SU-DHL-6 (cell line): ENCODE measurements at regions not wholly inside any gene's neighbourhood (a gene's known extent, or its start where the extent isn't known, plus 50 kb on each side); places are given as distances from the start of the nearest gene placed in this dataset.

Source experiments
- H2AFZ ChIP-seq: fragments of 200-600 bp; sonication (generic); 2 replicates; pipeline ENCODE4 v1.6.1; 2014; ENCODE audit warnings: low read depth, mild to moderate bottlenecking, moderate library complexity, mixed read lengths, antibody characterized with exemption, low read length; ENCODE audit not compliant: severe bottlenecking
- H3F3A ChIP-seq: fragments of 200-600 bp; shearing (Covaris generic); 2 replicates; pipeline ENCODE4 v1.6.0; 2016; ENCODE audit warnings: antibody characterized with exemption, mild to moderate bottlenecking; ENCODE audit not compliant: insufficient read depth
- H3K27ac ChIP-seq: fragments of 200-600 bp; sonication (generic); 2 replicates; pipeline ENCODE4 v1.5.1; 2016; ENCODE audit warnings: low read depth, mild to moderate bottlenecking, low read length, moderate library complexity, mixed read lengths
- H3K27me3 ChIP-seq: fragments of 200-600 bp; sonication (generic), shearing (Covaris generic); 2 replicates; pipeline ENCODE4 v1.6.0; 2014; ENCODE audit warnings: mild to moderate bottlenecking, low read length
- H3K36me3 ChIP-seq: fragments of 200-600 bp; sonication (generic); 2 replicates; pipeline ENCODE4 v1.6.1; 2014; ENCODE audit warnings: mild to moderate bottlenecking, low read length, mixed read lengths
- H3K4me2 ChIP-seq: fragments of 300-600, 200-600 bp; shearing (Covaris generic), sonication (generic); 2 replicates; pipeline ENCODE4 v1.6.0; 2014; ENCODE audit warnings: low read length, low read depth, mild to moderate bottlenecking; ENCODE audit not compliant: poor library complexity, severe bottlenecking
- H3K4me3 ChIP-seq: fragments of 200-600 bp; sonication (generic); 2 replicates; pipeline ENCODE4 v1.5.1; 2014; ENCODE audit warnings: antibody characterized with exemption, low read length, mild to moderate bottlenecking, mixed read lengths; ENCODE audit not compliant: insufficient read depth, poor library complexity, severe bottlenecking
- H3K79me2 ChIP-seq: fragments of 200-600 bp; sonication (generic); 2 replicates; pipeline ENCODE4 v1.6.1; 2014; ENCODE audit warnings: mild to moderate bottlenecking, low read length, moderate library complexity; ENCODE audit not compliant: insufficient read depth
- H3K9ac ChIP-seq: fragments of 200-600 bp; sonication (generic); 2 replicates; pipeline ENCODE4 v1.7.0; 2014; ENCODE audit warnings: mild to moderate bottlenecking, low read length
- H3K9me2 ChIP-seq: fragments of 200-600 bp; sonication (generic); replicated peaks from 2 replicates; pipeline ENCODE4 v1.6.1; 2014; ENCODE audit warnings: low read length; ENCODE audit not compliant: insufficient read depth
- H3K9me3 ChIP-seq: fragments of 200-600 bp; sonication (generic); 2 replicates; pipeline ENCODE4 v1.6.1; 2014; ENCODE audit warnings: low read length, mixed read lengths; ENCODE audit not compliant: insufficient read depth
- H4K20me1 ChIP-seq: fragments of 200-600 bp; sonication (generic); 2 replicates; pipeline ENCODE4 v1.6.1; 2014; ENCODE audit warnings: low read depth, mild to moderate bottlenecking, antibody characterized with exemption, low read length, moderate library complexity, mixed read lengths
- EZH2phosphoT487 ChIP-seq: fragments of 200-600 bp; sonication (generic), shearing (Covaris generic); conservative IDR thresholded peaks from 2 replicates; pipeline ENCODE4 v1.6.1; 2018; ENCODE audit warnings: mild to moderate bottlenecking, antibody characterized with exemption, low read length, moderate library complexity, mixed read lengths
- TF ChIP-seq, protein P1 (sequence below): fragments of 200-600 bp; sonication (generic); IDR thresholded peaks from one replicate; pipeline ENCODE4 v1.5.1; 2017; ENCODE audit warnings: antibody characterized with exemption, mild to moderate bottlenecking, low read length, moderate library complexity; ENCODE audit not compliant: insufficient read depth, poor library complexity, severe bottlenecking

DNA sequence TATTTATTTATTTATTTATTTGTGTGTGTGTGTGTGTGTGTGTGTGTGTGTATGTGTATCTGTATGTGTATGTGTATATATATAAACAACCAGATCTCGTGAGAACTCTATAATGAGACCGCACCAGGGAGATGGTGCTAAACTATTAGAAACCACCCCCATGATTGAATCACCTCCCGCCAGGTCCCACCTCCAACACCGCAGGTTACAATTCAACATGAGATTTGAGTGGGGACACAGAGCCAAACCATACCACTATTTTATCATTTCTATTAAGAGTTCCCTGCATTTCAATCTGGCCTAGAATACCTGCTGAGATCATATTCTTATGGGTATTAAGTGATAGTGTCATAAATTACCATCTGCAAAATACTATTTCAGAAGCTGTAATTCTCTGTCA lies 243.8 kb upstream of the PLEKHG7 start:
- Histone ChIP-seq H2AFZ (no peak overlapping the region), H3K9me3 (no peaks in the 10 kb centered on the region), H3K27ac (peak overlapping the region; percentile 99; the same call in 1 of the 2 replicates), H3K4me3 (no peak overlapping the region), H3K4me2 (no peak overlapping the region), H3K36me3 (no peaks in the 10 kb centered on the region), H3K27me3 (no peaks in the 10 kb centered on the region), H3K79me2 (no peaks in the 10 kb centered on the region), H4K20me1 (no peaks in the 10 kb centered on the region), H3F3A (peaks cover 45% of the 10 kb centered on the region), H3K9ac (no peak overlapping the region), H3K9me2 (no peaks in the 10 kb centered on the region)
- TF ChIP-seq, protein P1, sequence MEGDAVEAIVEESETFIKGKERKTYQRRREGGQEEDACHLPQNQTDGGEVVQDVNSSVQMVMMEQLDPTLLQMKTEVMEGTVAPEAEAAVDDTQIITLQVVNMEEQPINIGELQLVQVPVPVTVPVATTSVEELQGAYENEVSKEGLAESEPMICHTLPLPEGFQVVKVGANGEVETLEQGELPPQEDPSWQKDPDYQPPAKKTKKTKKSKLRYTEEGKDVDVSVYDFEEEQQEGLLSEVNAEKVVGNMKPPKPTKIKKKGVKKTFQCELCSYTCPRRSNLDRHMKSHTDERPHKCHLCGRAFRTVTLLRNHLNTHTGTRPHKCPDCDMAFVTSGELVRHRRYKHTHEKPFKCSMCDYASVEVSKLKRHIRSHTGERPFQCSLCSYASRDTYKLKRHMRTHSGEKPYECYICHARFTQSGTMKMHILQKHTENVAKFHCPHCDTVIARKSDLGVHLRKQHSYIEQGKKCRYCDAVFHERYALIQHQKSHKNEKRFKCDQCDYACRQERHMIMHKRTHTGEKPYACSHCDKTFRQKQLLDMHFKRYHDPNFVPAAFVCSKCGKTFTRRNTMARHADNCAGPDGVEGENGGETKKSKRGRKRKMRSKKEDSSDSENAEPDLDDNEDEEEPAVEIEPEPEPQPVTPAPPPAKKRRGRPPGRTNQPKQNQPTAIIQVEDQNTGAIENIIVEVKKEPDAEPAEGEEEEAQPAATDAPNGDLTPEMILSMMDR = no peak
- TF ChIP-seq EZH2phosphoT487 = no peak

DNA sequence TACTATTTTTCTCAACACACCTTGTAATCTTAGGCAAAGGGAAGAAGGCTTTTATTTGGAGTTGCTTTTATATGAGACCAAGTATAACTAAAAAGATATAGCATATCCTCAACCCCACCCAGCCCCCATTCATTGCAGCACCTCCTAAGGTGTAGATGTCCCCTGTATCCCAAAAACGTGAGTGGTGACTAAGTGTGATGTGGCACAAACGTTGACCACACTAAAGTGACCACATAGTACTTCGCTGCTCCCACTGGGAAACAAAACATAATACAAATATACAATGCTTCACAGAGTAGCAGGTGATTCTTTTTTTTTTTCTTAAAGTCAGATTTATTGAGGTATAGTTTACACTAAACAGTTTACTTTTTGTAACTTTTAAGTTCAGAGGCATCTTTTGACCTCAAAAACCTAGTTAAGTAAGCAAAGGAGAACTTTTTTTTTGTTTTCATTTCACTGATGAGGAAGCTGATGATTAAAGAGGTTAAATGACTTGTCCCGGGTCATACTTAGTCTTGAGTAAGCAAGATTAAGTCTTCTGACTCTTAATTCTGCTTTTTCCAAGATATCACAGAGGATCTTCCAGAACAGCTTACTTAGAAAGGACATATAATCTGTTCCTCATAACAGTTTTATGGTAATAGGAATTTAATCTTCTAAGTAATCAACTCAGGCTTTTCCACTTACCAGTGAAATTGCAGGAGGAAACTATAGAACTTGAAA lies 245.2 kb upstream of the PLEKHG7 start:
- no peaks in the 10 kb centered on the region for H3K9me3 ChIP-seq
- no peak overlapping the region for H2AFZ ChIP-seq
- peaks cover 31% of the 10 kb centered on the region for H3F3A ChIP-seq
- no peaks in the 10 kb centered on the region for H3K79me2 ChIP-seq
- H3K9me2 ChIP-seq = no peaks in the 10 kb centered on the region
- H3K4me3 ChIP-seq = no peak overlapping the region
- H3K36me3 ChIP-seq = no peaks in the 10 kb centered on the region
- TF ChIP-seq, protein P1 = no peak
- TF ChIP-seq EZH2phosphoT487 = no peak
- no peak overlapping the region for H3K4me2 ChIP-seq
- no peak overlapping the region for H3K27ac ChIP-seq
- H3K27me3 ChIP-seq = no peaks in the 10 kb centered on the region
- no peak overlapping the region for H3K9ac ChIP-seq
- H4K20me1 ChIP-seq = no peaks in the 10 kb centered on the region

- no peaks in the 10 kb centered on the region for H3K36me3 ChIP-seq
- H4K20me1 ChIP-seq = no peaks in the 10 kb centered on the region
- H3F3A ChIP-seq = no peaks in the 10 kb centered on the region
- no peaks in the 10 kb centered on the region; the same call in 1 of the 2 replicates for H3K9me3 ChIP-seq
- TF ChIP-seq EZH2phosphoT487 = no peak
- TF ChIP-seq, protein P1 = no peak
- H3K4me2 ChIP-seq = no peak overlapping the region
- H3K27me3 ChIP-seq = no peaks in the 10 kb centered on the region
- no peak overlapping the region for H3K9ac ChIP-seq
- no peak overlapping the region for H3K4me3 ChIP-seq
- H3K9me2 ChIP-seq = no peaks in the 10 kb centered on the region
- H3K27ac ChIP-seq = no peak overlapping the region
- no peaks in the 10 kb centered on the region for H3K79me2 ChIP-seq
- no peak overlapping the region for H2AFZ ChIP-seq
Measured at GRCh38 chr12:92452763-92453162, 250.0 kb upstream of the PLEKHG7 start.
